ENCODE measurements at regions not wholly inside any gene's neighbourhood (a gene's known extent, or its start where the extent isn't known, plus 50 kb on each side); places are given as distances from the start of the nearest gene placed in this dataset.

GRCh38 chr18:46350598-46351159 lies 246.5 kb downstream of the HAUS1 start:
- no peak for DNase-seq

GRCh38 chr18:46352520-46353250 lies 248.5 kb downstream of the HAUS1 start:
- DNase-seq = no peak

GRCh38 chr18:46353460-46353859 lies 249.3 kb downstream of the HAUS1 start:
- DNase-seq = no peak

GRCh38 chr18:46356278-46357033 lies 252.3 kb downstream of the HAUS1 start:
- DNase-seq = no peak

- no peak for DNase-seq
Measured at GRCh38 chr18:46360102-46360699, 256.0 kb downstream of the HAUS1 start.

- peak; percentile 20 for DNase-seq
Measured at GRCh38 chr18:46360866-46361265, 256.7 kb downstream of the HAUS1 start.

- no peak for DNase-seq
Measured at GRCh38 chr18:46362533-46362932, 258.3 kb downstream of the HAUS1 start.

- no peak for DNase-seq
Measured at GRCh38 chr18:46364048-46364447, 259.9 kb downstream of the HAUS1 start.

GRCh38 chr18:46366201-46366600 lies 262.0 kb downstream of the HAUS1 start:
- DNase-seq = no peak

- peak; percentile 67 for DNase-seq
Measured at GRCh38 chr18:46366751-46367376, 262.7 kb downstream of the HAUS1 start.

- no peak for DNase-seq
Measured at GRCh38 chr18:46369323-46369722, 265.1 kb downstream of the HAUS1 start.

- no peak for DNase-seq
Measured at GRCh38 chr18:46370898-46371297, 266.7 kb downstream of the HAUS1 start.

- no peak for DNase-seq
Measured at GRCh38 chr18:46372670-46373069, 268.5 kb downstream of the HAUS1 start.

- DNase-seq = no peak
Measured at GRCh38 chr18:46373131-46373530, 268.9 kb downstream of the HAUS1 start.

GRCh38 chr18:46373791-46374190 lies 269.6 kb downstream of the HAUS1 start:
- DNase-seq = no peak

- DNase-seq = no peak
Measured at GRCh38 chr18:46374850-46375249, 270.7 kb downstream of the HAUS1 start.

- no peak for DNase-seq
Measured at GRCh38 chr18:46377557-46377956, 273.4 kb downstream of the HAUS1 start.

- no peak for DNase-seq
Measured at GRCh38 chr18:46378126-46378863, 274.1 kb downstream of the HAUS1 start.

GRCh38 chr18:46378864-46379207 lies 274.7 kb downstream of the HAUS1 start:
- no peak for DNase-seq

- DNase-seq = no peak
Measured at GRCh38 chr18:46379323-46379950, 275.3 kb downstream of the HAUS1 start.

- DNase-seq = no peak
Measured at GRCh38 chr18:46385124-46385523, 271.9 kb downstream of the LOXHD1 start.

- DNase-seq = no peak
Measured at GRCh38 chr18:46386788-46387187, 270.2 kb downstream of the LOXHD1 start.
